Liver (tissue), 3 donors: ENCODE measurements at regions not wholly inside any gene's neighbourhood (a gene's known extent, or its start where the extent isn't known, plus 50 kb on each side); places are given as distances from the start of the nearest gene placed in this dataset.

ENCODE experiments used
- HNF4G ChIP-seq: IDR thresholded peaks from 2 replicates; pipeline ENCODE4 v1.6.1; 2016; ENCODE audit warnings: antibody characterized with exemption
- RAD21 ChIP-seq, 2 donors: IDR thresholded peaks; 2 replicates each; pipeline ENCODE4 v1.6.1; 2016; ENCODE audit warnings: antibody characterized with exemption in 2 of 2, mild to moderate bottlenecking in 2 of 2
- YY1 ChIP-seq: IDR thresholded peaks from 2 replicates; pipeline ENCODE4 v1.6.1; 2016; ENCODE audit warnings: antibody characterized with exemption, mild to moderate bottlenecking
- TF ChIP-seq, protein P1 (sequence below): IDR thresholded peaks from 2 replicates; pipeline ENCODE4 v1.6.1; 2016; ENCODE audit warnings: antibody characterized with exemption, mild to moderate bottlenecking
- TF ChIP-seq, protein P2 (sequence below): fragments of 150-350 bp; IDR thresholded peaks from 2 replicates; pipeline ENCODE4 v1.5.1; 2017; ENCODE audit warnings: improper control_type of control experiment, low read depth, low read length; ENCODE audit not compliant: missing input control
- donor health status: healthy.
- donor health status: healthy.

DNA sequence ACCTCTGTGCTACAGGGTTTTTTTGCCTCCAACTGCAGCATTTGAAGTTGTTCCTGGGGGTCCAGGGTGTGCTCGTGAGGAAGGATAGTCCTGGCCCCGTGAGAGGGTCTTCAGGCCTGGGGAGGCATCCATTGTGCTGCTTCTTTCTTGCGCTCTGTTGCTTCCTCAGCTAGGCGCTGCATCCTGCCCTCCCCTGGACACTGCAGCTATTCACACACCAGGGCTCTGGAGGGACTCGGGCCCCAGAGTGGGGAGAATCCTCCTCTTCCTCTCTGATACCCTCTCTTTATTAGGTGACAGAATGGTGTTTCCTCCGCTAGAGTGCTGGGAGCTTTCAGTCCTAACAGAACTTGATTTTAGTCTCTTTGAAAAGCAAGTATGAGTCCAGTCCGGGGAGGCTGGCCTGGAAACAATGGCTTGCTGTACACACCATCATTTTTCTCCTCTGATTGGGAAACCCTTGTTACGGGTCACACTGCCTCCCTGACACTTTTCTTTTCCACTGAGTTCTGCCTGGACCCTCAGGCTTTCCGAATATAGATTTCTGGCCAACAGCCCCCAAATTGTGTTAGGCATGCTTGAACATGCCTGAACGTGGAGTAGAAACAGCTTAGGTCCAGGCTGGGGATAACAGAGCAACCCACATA is 81.4 kb upstream of the ELAC2 start:
- TF ChIP-seq, protein P1, sequence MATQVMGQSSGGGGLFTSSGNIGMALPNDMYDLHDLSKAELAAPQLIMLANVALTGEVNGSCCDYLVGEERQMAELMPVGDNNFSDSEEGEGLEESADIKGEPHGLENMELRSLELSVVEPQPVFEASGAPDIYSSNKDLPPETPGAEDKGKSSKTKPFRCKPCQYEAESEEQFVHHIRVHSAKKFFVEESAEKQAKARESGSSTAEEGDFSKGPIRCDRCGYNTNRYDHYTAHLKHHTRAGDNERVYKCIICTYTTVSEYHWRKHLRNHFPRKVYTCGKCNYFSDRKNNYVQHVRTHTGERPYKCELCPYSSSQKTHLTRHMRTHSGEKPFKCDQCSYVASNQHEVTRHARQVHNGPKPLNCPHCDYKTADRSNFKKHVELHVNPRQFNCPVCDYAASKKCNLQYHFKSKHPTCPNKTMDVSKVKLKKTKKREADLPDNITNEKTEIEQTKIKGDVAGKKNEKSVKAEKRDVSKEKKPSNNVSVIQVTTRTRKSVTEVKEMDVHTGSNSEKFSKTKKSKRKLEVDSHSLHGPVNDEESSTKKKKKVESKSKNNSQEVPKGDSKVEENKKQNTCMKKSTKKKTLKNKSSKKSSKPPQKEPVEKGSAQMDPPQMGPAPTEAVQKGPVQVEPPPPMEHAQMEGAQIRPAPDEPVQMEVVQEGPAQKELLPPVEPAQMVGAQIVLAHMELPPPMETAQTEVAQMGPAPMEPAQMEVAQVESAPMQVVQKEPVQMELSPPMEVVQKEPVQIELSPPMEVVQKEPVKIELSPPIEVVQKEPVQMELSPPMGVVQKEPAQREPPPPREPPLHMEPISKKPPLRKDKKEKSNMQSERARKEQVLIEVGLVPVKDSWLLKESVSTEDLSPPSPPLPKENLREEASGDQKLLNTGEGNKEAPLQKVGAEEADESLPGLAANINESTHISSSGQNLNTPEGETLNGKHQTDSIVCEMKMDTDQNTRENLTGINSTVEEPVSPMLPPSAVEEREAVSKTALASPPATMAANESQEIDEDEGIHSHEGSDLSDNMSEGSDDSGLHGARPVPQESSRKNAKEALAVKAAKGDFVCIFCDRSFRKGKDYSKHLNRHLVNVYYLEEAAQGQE: no peak
- no peak for TF ChIP-seq HNF4G
- TF ChIP-seq YY1: no peak
- TF ChIP-seq, protein P2, sequence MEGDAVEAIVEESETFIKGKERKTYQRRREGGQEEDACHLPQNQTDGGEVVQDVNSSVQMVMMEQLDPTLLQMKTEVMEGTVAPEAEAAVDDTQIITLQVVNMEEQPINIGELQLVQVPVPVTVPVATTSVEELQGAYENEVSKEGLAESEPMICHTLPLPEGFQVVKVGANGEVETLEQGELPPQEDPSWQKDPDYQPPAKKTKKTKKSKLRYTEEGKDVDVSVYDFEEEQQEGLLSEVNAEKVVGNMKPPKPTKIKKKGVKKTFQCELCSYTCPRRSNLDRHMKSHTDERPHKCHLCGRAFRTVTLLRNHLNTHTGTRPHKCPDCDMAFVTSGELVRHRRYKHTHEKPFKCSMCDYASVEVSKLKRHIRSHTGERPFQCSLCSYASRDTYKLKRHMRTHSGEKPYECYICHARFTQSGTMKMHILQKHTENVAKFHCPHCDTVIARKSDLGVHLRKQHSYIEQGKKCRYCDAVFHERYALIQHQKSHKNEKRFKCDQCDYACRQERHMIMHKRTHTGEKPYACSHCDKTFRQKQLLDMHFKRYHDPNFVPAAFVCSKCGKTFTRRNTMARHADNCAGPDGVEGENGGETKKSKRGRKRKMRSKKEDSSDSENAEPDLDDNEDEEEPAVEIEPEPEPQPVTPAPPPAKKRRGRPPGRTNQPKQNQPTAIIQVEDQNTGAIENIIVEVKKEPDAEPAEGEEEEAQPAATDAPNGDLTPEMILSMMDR: no peak
- TF ChIP-seq RAD21 (IDR thresholded peaks at IDR 0.05): no peak
